ENCODE measurements at regions not wholly inside any gene's neighbourhood (a gene's known extent, or its start where the extent isn't known, plus 50 kb on each side); places are given as distances from the start of the nearest gene placed in this dataset.
"Not testable (repeated sequence)": the region's sequence is repeated elsewhere in the genome, so short reads cannot be mapped to it uniquely, and the experiment has no call there.

- DNase-seq, result no peak
Observed at GRCh38 chr2:109669731-109670130, 55.6 kb downstream of the SOWAHC start.

- DNase-seq, result no peak
Observed at GRCh38 chr2:109670556-109671411, 56.6 kb downstream of the SOWAHC start.

GRCh38 chr2:109674894-109675534 is 60.9 kb downstream of the SOWAHC start:
- DNase-seq, result no peak

GRCh38 chr2:109675666-109676345 is 61.6 kb downstream of the SOWAHC start:
- no peak for DNase-seq

- DNase-seq, result no peak
Observed at GRCh38 chr2:109676346-109676902, 62.3 kb downstream of the SOWAHC start.

- DNase-seq, result not testable (repeated sequence)
Observed at GRCh38 chr2:109677121-109677731, 63.1 kb downstream of the SOWAHC start.

- DNase-seq, result no peak
Observed at GRCh38 chr2:109677835-109678580, 63.8 kb downstream of the SOWAHC start.

- DNase-seq, result not testable (repeated sequence)
Observed at GRCh38 chr2:109678724-109679201, 64.6 kb downstream of the SOWAHC start.

- DNase-seq, result no peak
Observed at GRCh38 chr2:109679225-109679624, 65.1 kb downstream of the SOWAHC start.

- DNase-seq, result no peak
Observed at GRCh38 chr2:109679626-109680025, 65.5 kb downstream of the SOWAHC start.

- no peak for DNase-seq
Observed at GRCh38 chr2:109680523-109681297, 66.5 kb downstream of the SOWAHC start.

GRCh38 chr2:109681633-109682380 is 67.6 kb downstream of the SOWAHC start:
- DNase-seq, result no peak

- no peak for DNase-seq
Observed at GRCh38 chr2:109683452-109683851, 69.3 kb downstream of the SOWAHC start.

GRCh38 chr2:109685453-109685852 is 71.3 kb downstream of the SOWAHC start:
- no peak for DNase-seq

GRCh38 chr2:109686921-109687320 is 72.8 kb downstream of the SOWAHC start:
- DNase-seq, result no peak

- no peak for DNase-seq
Observed at GRCh38 chr2:109689182-109689930, 75.2 kb downstream of the SOWAHC start.

- no peak for DNase-seq
Observed at GRCh38 chr2:109689973-109690372, 75.8 kb downstream of the SOWAHC start.

- no peak for DNase-seq
Observed at GRCh38 chr2:109690457-109690821, 76.3 kb downstream of the SOWAHC start.

- DNase-seq, result peak; percentile 80
Observed at GRCh38 chr2:109690822-109691541, 76.8 kb downstream of the SOWAHC start.
